Gastrocnemius medialis (tissue), 4 donors: ENCODE measurements at regions not wholly inside any gene's neighbourhood (a gene's known extent, or its start where the extent isn't known, plus 50 kb on each side); places are given as distances from the start of the nearest gene placed in this dataset.

Experiments
- ATAC-seq, 2 donors: fragments of 150-250 bp; one replicate each; pipeline ENCODE4 v1.9.1; 2016
- DNase-seq, 2 donors: peaks; one replicate each; pipeline ENCODE4 v3.0.0-alpha.2; 2019
- H3K27ac ChIP-seq, 4 donors: fragments of 200-600 bp; sonication (generic); 1 replicate in 1 of 4; 2 replicates in 3 of 4; pipeline ENCODE4 v1.5.1; 2016 to 2018; ENCODE audit warnings: mild to moderate bottlenecking in 2 of 4, moderate library complexity in 1 of 4
- H3K27me3 ChIP-seq, 3 donors: fragments of 200-600 bp; sonication (generic) in 2 of 3; 1 replicate in 1 of 3; 2 replicates in 2 of 3; pipeline versions ENCODE4 v1.5.1 to v1.6.0; 2016 to 2019; ENCODE audit warnings: mild to moderate bottlenecking in 1 of 3, moderate library complexity in 1 of 3
- H3K36me3 ChIP-seq, 2 donors: fragments of 200-600 bp; sonication (generic) in 1 of 2; one replicate each; pipeline ENCODE4 v1.5.1; 2017 to 2018
- H3K4me1 ChIP-seq, 2 donors: fragments of 200-600 bp; sonication (generic) in 1 of 2; one replicate each; pipeline ENCODE4 v1.5.1; 2016 to 2017; ENCODE audit warnings: mild to moderate bottlenecking in 2 of 2
- H3K4me3 ChIP-seq, 4 donors: fragments of 200-600 bp; sonication (generic) in 3 of 4; 1 replicate in 1 of 4; 2 replicates in 3 of 4; pipeline ENCODE4 v1.5.1; 2016 to 2019; ENCODE audit warnings: mild to moderate bottlenecking in 2 of 4
- H3K9me3 ChIP-seq, 3 donors: fragments of 200-600 bp; sonication (generic) in 2 of 3; 1 replicate in 1 of 3; 2 replicates in 2 of 3; pipeline ENCODE4 v1.5.1; 2016 to 2019
- POLR2A ChIP-seq, 2 donors: fragments of 450-650 bp; IDR thresholded peaks; one replicate each; pipeline ENCODE4 v1.6.1; 2017; ENCODE audit warnings: antibody characterized with exemption in 2 of 2, mild to moderate bottlenecking in 2 of 2, moderate library complexity in 2 of 2
- in situ Hi-C, 4 donors: fragments of 200-750 bp; cut with MboI; loops; one replicate each; pipeline versions ENCODE4 v1.15.0 to v1.8.0; 2017; ENCODE audit warnings: low sequenced_read_pairs in 4 of 4
- intact Hi-C: fragments of 100-400 bp; cut with DNase I; formaldehyde crosslinking; loops from one replicate; pipeline ENCODE4 v1.15.1; 2023; ENCODE audit warnings: low total_unique reads
- TF ChIP-seq, protein P1 (sequence below), 5 experiments: fragments of 450-650 bp in 3 of 5; fragments of 200-600 bp in 2 of 5; sonication (generic) in 2 of 5; IDR thresholded peaks in 4 of 5; conservative IDR thresholded peaks in 1 of 5; 1 replicate in 4 of 5; 2 replicates in 1 of 5; pipeline ENCODE4 v1.5.1; 2016 to 2019; ENCODE audit warnings: antibody characterized with exemption in 5 of 5, mild to moderate bottlenecking in 3 of 5, moderate library complexity in 3 of 5

DNA sequence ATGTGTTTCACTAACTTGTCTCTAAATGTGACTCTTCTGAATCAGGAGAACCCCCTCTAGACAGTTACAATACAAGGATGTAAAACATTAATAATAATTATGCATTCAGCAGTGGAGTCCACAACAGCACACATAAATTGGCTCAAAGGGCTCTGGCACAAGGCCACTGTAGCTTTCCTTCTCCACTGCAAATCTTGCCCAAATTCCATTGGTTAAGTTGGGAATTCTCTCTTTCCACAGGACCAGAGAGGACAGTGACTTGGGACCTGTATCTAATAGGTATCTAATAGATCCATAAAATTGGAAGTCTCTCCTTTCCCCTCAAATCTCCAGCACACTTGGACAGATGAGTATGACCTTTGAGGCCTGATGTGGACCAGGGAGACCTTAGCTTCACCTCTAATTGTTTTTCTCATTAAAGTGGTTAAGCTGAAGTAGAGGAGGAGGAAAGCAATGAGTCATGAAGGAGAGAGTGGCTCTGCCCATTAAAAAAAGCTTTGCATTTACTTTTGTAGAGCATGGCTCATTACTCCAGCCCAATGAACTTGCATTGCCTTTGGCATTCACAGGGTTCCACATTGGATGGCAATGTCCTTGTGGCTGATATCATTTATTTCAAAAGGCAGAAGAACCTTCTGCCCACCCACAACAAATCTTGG lies 72.3 kb upstream of the SH3RF1 start:
- DNase-seq, result no peak
- in situ Hi-C loops (no loop called here), intact Hi-C loops (no loop called here)
- Histone ChIP-seq H3K27ac (no peak overlapping the region), H3K36me3 (no peaks in the 10 kb centered on the region), H3K4me3 (no peak overlapping the region), H3K9me3 (no peaks in the 10 kb centered on the region), H3K4me1 (peaks cover 0 to 6% of the 10 kb centered on the region in 2 donors), H3K27me3 (no peaks in the 10 kb centered on the region)
- TF ChIP-seq, protein P1, sequence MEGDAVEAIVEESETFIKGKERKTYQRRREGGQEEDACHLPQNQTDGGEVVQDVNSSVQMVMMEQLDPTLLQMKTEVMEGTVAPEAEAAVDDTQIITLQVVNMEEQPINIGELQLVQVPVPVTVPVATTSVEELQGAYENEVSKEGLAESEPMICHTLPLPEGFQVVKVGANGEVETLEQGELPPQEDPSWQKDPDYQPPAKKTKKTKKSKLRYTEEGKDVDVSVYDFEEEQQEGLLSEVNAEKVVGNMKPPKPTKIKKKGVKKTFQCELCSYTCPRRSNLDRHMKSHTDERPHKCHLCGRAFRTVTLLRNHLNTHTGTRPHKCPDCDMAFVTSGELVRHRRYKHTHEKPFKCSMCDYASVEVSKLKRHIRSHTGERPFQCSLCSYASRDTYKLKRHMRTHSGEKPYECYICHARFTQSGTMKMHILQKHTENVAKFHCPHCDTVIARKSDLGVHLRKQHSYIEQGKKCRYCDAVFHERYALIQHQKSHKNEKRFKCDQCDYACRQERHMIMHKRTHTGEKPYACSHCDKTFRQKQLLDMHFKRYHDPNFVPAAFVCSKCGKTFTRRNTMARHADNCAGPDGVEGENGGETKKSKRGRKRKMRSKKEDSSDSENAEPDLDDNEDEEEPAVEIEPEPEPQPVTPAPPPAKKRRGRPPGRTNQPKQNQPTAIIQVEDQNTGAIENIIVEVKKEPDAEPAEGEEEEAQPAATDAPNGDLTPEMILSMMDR (IDR thresholded peaks at IDR 0.05 in 4 of 5, conservative IDR thresholded peaks at IDR 0.05 in 1 of 5), result no peak
- no peak for TF ChIP-seq POLR2A (IDR thresholded peaks at IDR 0.05)
- no peak for ATAC-seq

DNA sequence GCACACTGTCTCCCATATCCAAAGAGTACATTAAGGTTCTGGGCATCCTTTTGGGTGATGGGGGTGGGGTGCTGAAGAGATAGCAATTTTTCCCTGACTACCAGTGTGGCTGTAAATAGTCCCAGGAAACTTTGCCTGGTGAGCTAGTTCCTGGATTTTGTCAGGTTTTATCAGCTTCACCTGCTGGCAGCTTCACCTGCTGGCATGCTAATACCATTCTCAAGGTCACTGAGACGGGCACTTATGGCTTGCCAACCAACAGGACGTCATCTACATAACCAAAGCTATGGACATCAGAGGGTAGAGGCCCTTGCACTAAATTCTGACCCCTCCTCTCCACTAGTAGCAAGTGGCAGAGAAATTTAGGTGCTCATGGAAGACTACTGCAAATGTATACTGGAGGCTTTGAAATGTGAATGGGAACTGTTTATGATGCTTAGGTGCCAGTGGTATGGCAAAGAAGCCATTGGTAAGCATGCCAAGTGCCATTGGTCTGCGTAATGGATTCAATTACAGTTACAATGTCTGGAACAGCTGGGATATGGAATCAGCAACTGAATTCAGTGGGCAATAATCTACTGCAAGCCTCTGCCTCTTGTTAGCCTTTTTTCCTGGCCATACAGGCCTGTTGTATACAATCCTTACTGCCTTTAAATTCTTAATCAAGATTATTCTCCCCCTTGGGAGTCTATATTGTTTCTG lies 71.6 kb upstream of the SH3RF1 start:
- Histone ChIP-seq H3K4me3 (no peak overlapping the region), H3K27ac (peak overlapping the region in 1 of 4 donors; percentile 18), H3K9me3 (no peaks in the 10 kb centered on the region), H3K4me1 (peaks cover 0 to 6% of the 10 kb centered on the region in 2 donors), H3K27me3 (no peaks in the 10 kb centered on the region), H3K36me3 (no peaks in the 10 kb centered on the region)
- TF ChIP-seq POLR2A (IDR thresholded peaks at IDR 0.05), result no peak
- TF ChIP-seq, protein P1 (IDR thresholded peaks at IDR 0.05 in 4 of 5, conservative IDR thresholded peaks at IDR 0.05 in 1 of 5), result no peak
- no peak for DNase-seq
- in situ Hi-C loops, result no loop called here
- no peak for ATAC-seq
- intact Hi-C loops, result no loop called here

DNA sequence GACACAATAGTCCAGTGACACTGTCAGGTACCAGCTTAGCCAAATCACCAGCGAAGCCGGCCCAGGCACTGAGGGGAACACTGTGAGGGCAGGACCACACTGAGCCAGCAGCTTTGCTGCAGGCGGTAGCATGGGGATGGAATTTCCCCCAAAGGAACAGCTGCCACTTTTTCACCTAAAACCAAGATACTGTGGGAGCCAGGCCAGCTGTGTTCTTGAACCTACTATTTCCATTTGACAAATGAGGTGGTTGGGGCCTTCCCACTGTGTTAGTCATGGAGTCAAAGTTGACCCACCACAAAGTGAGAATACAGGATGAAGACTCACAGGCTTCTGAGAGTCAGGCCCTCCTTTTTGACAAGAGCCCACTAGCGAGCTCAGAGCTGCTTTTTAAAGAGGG lies 70.7 kb upstream of the SH3RF1 start:
- in situ Hi-C loops, result no loop called here
- H3K27ac ChIP-seq, result no peak overlapping the region
- TF ChIP-seq, protein P1 (IDR thresholded peaks at IDR 0.05 in 4 of 5, conservative IDR thresholded peaks at IDR 0.05 in 1 of 5), result no peak
- no peak for TF ChIP-seq POLR2A (IDR thresholded peaks at IDR 0.05)
- ATAC-seq (no peak), DNase-seq (no peak)
- H3K4me3 ChIP-seq, result no peak overlapping the region
- no peaks in the 10 kb centered on the region for H3K9me3 ChIP-seq
- H3K4me1 ChIP-seq, result peaks cover 0 to 6% of the 10 kb centered on the region in 2 donors
- intact Hi-C loops, result no loop called here
- no peaks in the 10 kb centered on the region for H3K36me3 ChIP-seq
- no peaks in the 10 kb centered on the region for H3K27me3 ChIP-seq

DNA sequence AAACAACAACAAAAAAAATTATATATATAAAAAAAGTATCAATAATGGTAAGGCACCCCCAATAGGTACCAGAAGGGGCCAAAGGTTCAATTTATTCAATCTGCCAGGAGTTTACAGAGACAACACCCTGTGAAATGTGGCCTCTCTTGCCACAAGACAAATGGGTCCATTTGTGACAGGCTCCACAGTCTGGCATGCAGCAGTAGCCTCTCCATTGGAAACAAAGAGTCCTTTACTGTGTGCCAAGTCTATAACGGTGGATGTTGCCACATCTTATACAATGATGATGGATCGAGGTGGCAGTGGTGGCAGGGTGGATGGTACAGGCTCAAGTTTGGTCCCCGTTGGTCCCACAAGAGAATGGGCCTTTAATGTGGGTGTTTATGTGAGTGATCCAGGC lies 70.1 kb upstream of the SH3RF1 start:
- no peak for DNase-seq
- peaks cover 0 to 6% of the 10 kb centered on the region in 2 donors for H3K4me1 ChIP-seq
- no peak for TF ChIP-seq POLR2A (IDR thresholded peaks at IDR 0.05)
- TF ChIP-seq, protein P1 (IDR thresholded peaks at IDR 0.05 in 4 of 5, conservative IDR thresholded peaks at IDR 0.05 in 1 of 5), result no peak
- intact Hi-C loops (no loop called here), in situ Hi-C loops (no loop called here)
- no peak for ATAC-seq
- H3K27me3 ChIP-seq, result no peaks in the 10 kb centered on the region
- H3K36me3 ChIP-seq, result no peaks in the 10 kb centered on the region
- no peak overlapping the region for H3K4me3 ChIP-seq
- H3K9me3 ChIP-seq, result no peaks in the 10 kb centered on the region
- no peak overlapping the region for H3K27ac ChIP-seq
